K562 (cell line): ENCODE measurements at regions not wholly inside any gene's neighbourhood (a gene's known extent, or its start where the extent isn't known, plus 50 kb on each side); places are given as distances from the start of the nearest gene placed in this dataset.

Experiments
- ATF2 ChIP-seq: sonication (generic); formaldehyde crosslinking; IDR thresholded peaks from 2 replicates; pipeline ENCODE4 v1.8.1; 2022; ENCODE audit warnings: missing genetic modification reagents
- BMI1 ChIP-seq: fragments of 150-350 bp; IDR thresholded peaks from 2 replicates; pipeline ENCODE4 v1.6.1; 2014; ENCODE audit warnings: low read length
- CBX8 ChIP-seq: fragments of 200-600 bp; sonication (generic); IDR thresholded peaks from 2 replicates; pipeline ENCODE4 v1.6.1; 2012; ENCODE audit warnings: borderline replicate concordance, mixed run types, low read depth, mild to moderate bottlenecking, moderate library complexity, mixed read lengths, low read length, control low read depth, inconsistent platforms; ENCODE audit not compliant: poor library complexity, severe bottlenecking; ENCODE audit errors: extremely low read depth
- CHD4 ChIP-seq: fragments of 200-600 bp; sonication (generic); IDR thresholded peaks from 3 replicates; pipeline ENCODE4 v1.6.1; 2012; ENCODE audit warnings: low read depth, mild to moderate bottlenecking, mixed read lengths, low read length, inconsistent platforms; ENCODE audit not compliant: insufficient read depth, insufficient replicate concordance, poor library complexity, severe bottlenecking
- HNRNPLL ChIP-seq: fragments of 200-400 bp; formaldehyde crosslinking; IDR thresholded peaks from 2 replicates; pipeline ENCODE4 v1.6.1; 2017; ENCODE audit warnings: low read length, low read depth, mild to moderate bottlenecking; ENCODE audit not compliant: poor library complexity, severe bottlenecking
- MAZ ChIP-seq, 2 experiments: fragments of 450-650 bp in 1 of 2; sonication (generic) in 1 of 2; formaldehyde crosslinking; IDR thresholded peaks in 1 of 2; conservative IDR thresholded peaks in 1 of 2; 2 replicates each; pipeline versions ENCODE4 v1.4.0 to v1.5.0; 2020; ENCODE audit warnings: mild to moderate bottlenecking in 1 of 2, missing genetic modification reagents in 1 of 2
- NFXL1 ChIP-seq: fragments of 450-650 bp; formaldehyde crosslinking; IDR thresholded peaks from 2 replicates; pipeline ENCODE4 v1.4.0; 2021; ENCODE audit warnings: mild to moderate bottlenecking
- NR2C1 ChIP-seq, 2 experiments: fragments of 450-650 bp; IDR thresholded peaks; 2 replicates each; pipeline ENCODE4 v1.6.1; 2017; ENCODE audit warnings: mild to moderate bottlenecking in 2 of 2, antibody characterized with exemption in 1 of 2, inconsistent platforms in 1 of 2, missing compliant biosample characterization in 1 of 2, missing genetic modification characterization in 1 of 2
- SMAD3 ChIP-seq: fragments of 450-650 bp; formaldehyde crosslinking; conservative IDR thresholded peaks from 2 replicates; pipeline ENCODE4 v1.4.0; 2020; ENCODE audit warnings: mild to moderate bottlenecking
- TARDBP ChIP-seq: fragments of 450-650 bp; IDR thresholded peaks from 2 replicates; pipeline ENCODE4 v1.6.1; 2016
- TBL1XR1 ChIP-seq, 2 experiments: IDR thresholded peaks; 2 replicates each; pipeline ENCODE4 v1.6.1; 2012; ENCODE audit warnings: improper control_type of control experiment in 2 of 2, low read length in 2 of 2, mild to moderate bottlenecking in 1 of 2
- ZNF354B ChIP-seq: fragments of 250-450 bp; sonication (Bioruptor Pico); IDR thresholded peaks from 2 replicates; pipeline ENCODE4 v1.4.0; 2020
- ZNF668 ChIP-seq: fragments of 250-450 bp; sonication (Bioruptor Pico); IDR thresholded peaks from 2 replicates; pipeline ENCODE4 v1.8.0; 2022; ENCODE audit warnings: mild to moderate bottlenecking, inconsistent platforms
- TF ChIP-seq, protein P1 (sequence below): IDR thresholded peaks from 2 replicates; pipeline ENCODE4 v1.6.1; 2011; ENCODE audit warnings: borderline replicate concordance, low read depth, mild to moderate bottlenecking, moderate library complexity, low read length; ENCODE audit not compliant: insufficient read depth, poor library complexity, severe bottlenecking

GRCh38 chr10:47123716-47124288, 176.2 kb upstream of the GDF10 start:
- TF ChIP-seq NFXL1 (CRISPR knock-in tag) (no peak), CBX8 (no peak), TBL1XR1 (IDR thresholded peaks at IDR 0.05; ENCODE audit: low read length in 2 of 2) (no peak), TARDBP (no peak), ZNF668 (CRISPR knock-in tag) (no peak), MAZ (CRISPR knock-in tag; conservative IDR thresholded peaks at IDR 0.05 in 1 of 2, IDR thresholded peaks at IDR 0.05 in 1 of 2) (no peak), ATF2 (CRISPR knock-in tag) (no peak), ZNF354B (no peak), HNRNPLL (no peak), CHD4 (no peak), SMAD3 (CRISPR knock-in tag) (no peak), BMI1 (no peak), NR2C1 (IDR thresholded peaks at IDR 0.05) (no peak), NR2C1 (tag; IDR thresholded peaks at IDR 0.05) (no peak)
- TF ChIP-seq, protein P1, sequence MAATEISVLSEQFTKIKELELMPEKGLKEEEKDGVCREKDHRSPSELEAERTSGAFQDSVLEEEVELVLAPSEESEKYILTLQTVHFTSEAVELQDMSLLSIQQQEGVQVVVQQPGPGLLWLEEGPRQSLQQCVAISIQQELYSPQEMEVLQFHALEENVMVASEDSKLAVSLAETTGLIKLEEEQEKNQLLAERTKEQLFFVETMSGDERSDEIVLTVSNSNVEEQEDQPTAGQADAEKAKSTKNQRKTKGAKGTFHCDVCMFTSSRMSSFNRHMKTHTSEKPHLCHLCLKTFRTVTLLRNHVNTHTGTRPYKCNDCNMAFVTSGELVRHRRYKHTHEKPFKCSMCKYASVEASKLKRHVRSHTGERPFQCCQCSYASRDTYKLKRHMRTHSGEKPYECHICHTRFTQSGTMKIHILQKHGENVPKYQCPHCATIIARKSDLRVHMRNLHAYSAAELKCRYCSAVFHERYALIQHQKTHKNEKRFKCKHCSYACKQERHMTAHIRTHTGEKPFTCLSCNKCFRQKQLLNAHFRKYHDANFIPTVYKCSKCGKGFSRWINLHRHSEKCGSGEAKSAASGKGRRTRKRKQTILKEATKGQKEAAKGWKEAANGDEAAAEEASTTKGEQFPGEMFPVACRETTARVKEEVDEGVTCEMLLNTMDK, result no peak
